Stomach (tissue), 8 donors: ENCODE measurements at regions not wholly inside any gene's neighbourhood (a gene's known extent, or its start where the extent isn't known, plus 50 kb on each side); places are given as distances from the start of the nearest gene placed in this dataset.

Experiments
- DNase-seq, 2 donors: peaks; one replicate each; pipeline versions ENCODE4 v3.0.0 to v3.0.0-alpha.2; 2013 to 2019
- H3K27ac ChIP-seq, 5 donors: fragments of 200-600 bp in 4 of 5; sonication (generic) in 4 of 5; one replicate each; pipeline ENCODE4 v1.5.1; 2013 to 2019; ENCODE audit warnings: mild to moderate bottlenecking in 1 of 5, moderate library complexity in 1 of 5
- H3K27me3 ChIP-seq, 3 donors: fragments of 200-600 bp; sonication (generic); one replicate each; pipeline ENCODE4 v1.5.1; 2017 to 2019; ENCODE audit warnings: mixed run types in 1 of 3
- H3K36me3 ChIP-seq, 4 donors: fragments of 200-600 bp; sonication (generic); 1 replicate in 3 of 4; 2 replicates in 1 of 4; pipeline ENCODE4 v1.5.1; 2016 to 2019
- H3K4me1 ChIP-seq, 4 donors: fragments of 200-600 bp; sonication (generic); one replicate each; pipeline ENCODE4 v1.5.1; 2016 to 2019
- H3K4me3 ChIP-seq, 4 donors: fragments of 200-600 bp; sonication (generic) in 3 of 4; one replicate each; pipeline ENCODE4 v1.5.1; 2016 to 2019; ENCODE audit warnings: mild to moderate bottlenecking in 1 of 4
- H3K9me3 ChIP-seq, 4 donors: fragments of 200-600 bp; sonication (generic); one replicate each; pipeline ENCODE4 v1.5.1; 2016 to 2019
- EP300 ChIP-seq: sonication (generic); formaldehyde crosslinking; IDR thresholded peaks from one replicate; pipeline ENCODE4 v1.6.1; 2017; ENCODE audit warnings: antibody characterized with exemption
- POLR2A ChIP-seq, 4 donors: fragments of 450-650 bp; IDR thresholded peaks; one replicate each; pipeline ENCODE4 v1.6.1; 2016; ENCODE audit warnings: antibody characterized with exemption in 4 of 4, control low read depth in 2 of 4, mild to moderate bottlenecking in 1 of 4, moderate library complexity in 1 of 4
- POLR2AphosphoS5 ChIP-seq, 3 donors: sonication (generic); formaldehyde crosslinking; IDR thresholded peaks; one replicate each; pipeline ENCODE4 v1.6.1; 2016; ENCODE audit warnings: antibody characterized with exemption in 3 of 3
- WGBS, 5 donors: extraction: QIAGEN DNeasy Blood & Tissue Kit in 3 of 5; methylation state at CpG; one replicate each; pipeline versions ENCODE4 v1.1.5 to v1.1.7; 2013 to 2018; 5-methylcytosine and 5-hydroxymethylcytosine counted together
- intact Hi-C: fragments of 100-400 bp; cut with DNase I; formaldehyde crosslinking; loops from one replicate; pipeline ENCODE4 v1.15.1; 2023; ENCODE audit warnings: low total_unique reads
- TF ChIP-seq, protein P1 (sequence below), 7 experiments: fragments of 450-650 bp in 4 of 7; fragments of 200-600 bp in 3 of 7; sonication (generic) in 3 of 7; IDR thresholded peaks; one replicate each; pipeline ENCODE4 v1.5.1; 2016 to 2019; ENCODE audit warnings: antibody characterized with exemption in 7 of 7, control low read depth in 2 of 7, mild to moderate bottlenecking in 1 of 7
- donor health status: healthy with polysubstance abuse.
- donor health status: Bipolar disorder and iron deficiency.
- donor health status: healthy.

DNA sequence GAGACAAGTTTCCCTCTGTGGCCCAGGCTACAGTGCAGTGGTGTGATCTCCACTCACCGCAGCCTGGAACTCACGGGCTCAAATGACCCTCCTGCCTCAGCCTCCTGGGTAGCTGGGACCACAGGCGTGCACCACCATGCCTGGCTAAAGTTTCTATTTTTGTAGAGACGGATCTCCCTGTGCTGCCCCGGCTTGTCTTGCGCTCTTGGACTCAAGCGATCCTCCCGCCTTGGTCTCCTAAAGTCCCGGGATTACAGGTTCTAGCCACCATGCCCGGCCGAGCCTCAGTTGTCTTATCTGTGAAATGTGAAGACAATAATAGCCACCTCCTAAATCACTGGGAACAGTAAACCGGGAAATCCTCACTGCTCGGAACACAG lies 88.1 kb downstream of the FOXL3 start:
- Histone ChIP-seq H3K36me3 (no peaks in the 10 kb centered on the region), H3K4me3 (no peak overlapping the region), H3K9me3 (no peaks in the 10 kb centered on the region), H3K4me1 (peaks cover 26 to 64% (median 50%) of the 10 kb centered on the region in 4 donors), H3K27ac (no peak overlapping the region), H3K27me3 (peaks cover 0 to 62% (median 22%) of the 10 kb centered on the region in 3 donors)
- DNase-seq: peak in 1 of 2 donors; percentile 24
- TF ChIP-seq, protein P1, sequence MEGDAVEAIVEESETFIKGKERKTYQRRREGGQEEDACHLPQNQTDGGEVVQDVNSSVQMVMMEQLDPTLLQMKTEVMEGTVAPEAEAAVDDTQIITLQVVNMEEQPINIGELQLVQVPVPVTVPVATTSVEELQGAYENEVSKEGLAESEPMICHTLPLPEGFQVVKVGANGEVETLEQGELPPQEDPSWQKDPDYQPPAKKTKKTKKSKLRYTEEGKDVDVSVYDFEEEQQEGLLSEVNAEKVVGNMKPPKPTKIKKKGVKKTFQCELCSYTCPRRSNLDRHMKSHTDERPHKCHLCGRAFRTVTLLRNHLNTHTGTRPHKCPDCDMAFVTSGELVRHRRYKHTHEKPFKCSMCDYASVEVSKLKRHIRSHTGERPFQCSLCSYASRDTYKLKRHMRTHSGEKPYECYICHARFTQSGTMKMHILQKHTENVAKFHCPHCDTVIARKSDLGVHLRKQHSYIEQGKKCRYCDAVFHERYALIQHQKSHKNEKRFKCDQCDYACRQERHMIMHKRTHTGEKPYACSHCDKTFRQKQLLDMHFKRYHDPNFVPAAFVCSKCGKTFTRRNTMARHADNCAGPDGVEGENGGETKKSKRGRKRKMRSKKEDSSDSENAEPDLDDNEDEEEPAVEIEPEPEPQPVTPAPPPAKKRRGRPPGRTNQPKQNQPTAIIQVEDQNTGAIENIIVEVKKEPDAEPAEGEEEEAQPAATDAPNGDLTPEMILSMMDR (IDR thresholded peaks at IDR 0.05): no peak
- TF ChIP-seq POLR2AphosphoS5 (IDR thresholded peaks at IDR 0.05): no peak
- no peak for TF ChIP-seq POLR2A (IDR thresholded peaks at IDR 0.05)
- TF ChIP-seq EP300: no peak
- 94 to 97% (median 96%) methylated on average over 13 of the region's 13 CpGs for WGBS, 5 donors
- intact Hi-C loops: no loop called here

DNA sequence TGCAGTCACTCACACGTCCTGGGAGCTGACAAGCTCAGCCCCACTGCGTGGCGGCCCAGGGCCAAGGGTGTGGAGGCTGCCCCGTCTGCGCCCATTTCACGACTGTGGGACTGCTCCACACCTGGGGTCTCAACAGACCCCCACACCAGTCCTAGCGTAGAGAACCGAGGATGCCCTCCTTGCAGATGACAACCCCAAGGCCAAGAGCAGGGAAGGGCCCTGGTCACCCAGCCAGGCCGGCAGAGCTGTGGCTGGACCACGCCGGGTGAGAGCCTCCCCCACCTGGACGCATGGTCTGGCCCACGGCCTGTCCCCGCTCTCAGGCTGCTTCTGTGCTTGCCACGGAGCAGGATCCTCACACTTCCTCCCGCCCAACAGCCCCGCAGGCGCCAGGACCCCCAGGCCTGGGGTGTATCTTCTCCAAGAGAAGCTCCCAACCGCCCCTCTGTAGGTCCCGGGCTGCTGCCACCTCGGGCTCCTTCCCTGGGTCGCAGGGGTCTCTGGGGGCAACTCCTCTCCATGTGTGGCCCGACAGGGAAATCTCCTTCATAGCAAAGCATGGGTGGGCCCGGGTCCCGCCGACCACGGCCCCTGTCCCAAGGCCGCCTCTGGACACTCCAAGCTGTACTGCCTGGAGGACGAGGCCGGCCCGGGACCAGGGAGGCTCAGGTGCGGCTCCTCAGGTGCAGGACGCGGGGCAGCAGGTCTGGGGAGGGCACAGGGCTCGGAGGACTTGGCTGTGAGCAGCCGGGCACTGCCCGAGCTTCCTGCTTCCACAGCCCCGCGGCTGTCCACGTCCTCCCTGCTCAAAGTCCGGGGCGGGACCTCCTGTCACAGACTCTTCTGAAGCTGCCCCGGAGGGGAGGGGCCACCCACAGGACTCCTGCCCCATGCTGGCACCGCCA lies 88.8 kb downstream of the FOXL3 start:
- Histone ChIP-seq H3K4me3 (peak overlapping the region; percentile 27 to 43 (median 32)), H3K4me1 (peaks cover 20 to 57% (median 42%) of the 10 kb centered on the region in 4 donors), H3K36me3 (no peaks in the 10 kb centered on the region), H3K27ac (no peak overlapping the region), H3K27me3 (peaks cover 0 to 62% (median 22%) of the 10 kb centered on the region in 3 donors), H3K9me3 (peaks cover 0 to 5% (median 3%) of the 10 kb centered on the region in 4 donors)
- DNase-seq: peak in 1 of 2 donors; percentile 75
- WGBS, 5 donors: 68 to 79% (median 75%) methylated on average over 14 to 44 of the region's 44 CpGs
- TF ChIP-seq EP300: no peak
- no peak for TF ChIP-seq POLR2A (IDR thresholded peaks at IDR 0.05)
- TF ChIP-seq, protein P1 (IDR thresholded peaks at IDR 0.05): no peak
- no peak for TF ChIP-seq POLR2AphosphoS5 (IDR thresholded peaks at IDR 0.05)
- intact Hi-C loops: no loop called here

DNA sequence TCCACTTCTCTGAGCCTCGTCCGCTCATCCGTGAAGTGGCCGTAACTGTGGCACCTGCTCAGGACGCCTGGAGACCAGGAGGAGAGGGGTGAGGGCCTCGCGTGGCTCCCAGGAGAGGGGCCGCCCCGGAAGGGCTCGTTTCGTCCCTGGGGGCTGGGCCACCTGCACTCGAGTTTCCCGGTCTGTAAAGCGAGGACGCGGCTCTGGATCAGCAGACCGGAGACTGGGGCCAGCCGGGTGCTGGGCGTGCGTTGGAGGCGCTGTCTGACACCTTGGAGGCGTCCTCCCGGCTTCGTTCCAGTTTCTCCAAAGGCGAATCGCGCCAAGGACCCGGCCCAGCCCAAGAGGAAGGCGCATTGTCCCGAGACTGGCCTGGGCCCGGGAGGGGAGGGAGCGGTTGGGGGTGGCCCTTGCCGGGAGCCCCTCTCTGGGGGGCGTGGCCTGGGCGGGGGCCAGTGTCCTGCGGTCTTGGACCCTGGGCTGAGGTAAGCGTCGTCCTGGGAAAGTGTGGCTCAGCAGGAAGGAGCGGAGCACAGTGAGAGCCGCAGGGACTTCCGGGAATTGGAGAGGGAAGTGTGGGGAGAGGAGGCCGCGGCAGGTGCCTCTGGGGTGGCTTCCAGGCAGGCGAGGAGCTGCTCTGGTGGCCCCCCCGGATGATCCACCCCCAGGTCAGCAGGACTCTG lies 89.6 kb downstream of the FOXL3 start:
- Histone ChIP-seq H3K27ac (no peak overlapping the region), H3K4me1 (peaks cover 20 to 52% (median 34%) of the 10 kb centered on the region in 4 donors), H3K27me3 (peaks cover 0 to 56% (median 22%) of the 10 kb centered on the region in 3 donors), H3K9me3 (peaks cover 0 to 13% (median 11%) of the 10 kb centered on the region in 4 donors), H3K4me3 (peak overlapping the region; percentile 27 to 43 (median 32)), H3K36me3 (no peaks in the 10 kb centered on the region)
- intact Hi-C loops: no loop called here
- TF ChIP-seq, protein P1 (IDR thresholded peaks at IDR 0.05): no peak
- no peak for TF ChIP-seq POLR2AphosphoS5 (IDR thresholded peaks at IDR 0.05)
- WGBS, 5 donors: 25 to 57% (median 48%) methylated on average over 35 to 45 of the region's 45 CpGs
- peak in 1 of 2 donors; percentile 25 for DNase-seq

- TF ChIP-seq, protein P1 (IDR thresholded peaks at IDR 0.05): no peak
- TF ChIP-seq POLR2AphosphoS5 (IDR thresholded peaks at IDR 0.05) (no peak), EP300 (no peak), POLR2A (IDR thresholded peaks at IDR 0.05) (no peak)
- Histone ChIP-seq H3K36me3 (no peaks in the 10 kb centered on the region), H3K27me3 (peaks cover 0 to 51% (median 22%) of the 10 kb centered on the region in 3 donors), H3K27ac (no peak overlapping the region), H3K4me1 (peaks cover 20 to 47% (median 34%) of the 10 kb centered on the region in 4 donors), H3K4me3 (peak overlapping the region; percentile 27 to 43 (median 32)), H3K9me3 (peaks cover 0 to 17% (median 13%) of the 10 kb centered on the region in 4 donors)
- DNase-seq: peak in 1 of 2 donors; percentile 22
- 42 to 80% (median 65%) methylated on average over 14 to 15 of the region's 15 CpGs for WGBS, 5 donors
- intact Hi-C loops: no loop called here
Measured at GRCh38 chr7:380139-380485, 90.1 kb downstream of the FOXL3 start.
